ENCODE measurements at regions not wholly inside any gene's neighbourhood (a gene's known extent, or its start where the extent isn't known, plus 50 kb on each side); places are given as distances from the start of the nearest gene placed in this dataset.

GRCh38 chr6:4575714-4576113 lies 200.5 kb upstream of the CDYL start:
- no peak for TF ChIP-seq CTCF (IDR thresholded peaks at IDR 0.05 in 8 of 11, conservative IDR thresholded peaks at IDR 0.05 in 3 of 11)
- no peak for TF ChIP-seq POLR2A (IDR thresholded peaks at IDR 0.05)

Data from spleen (tissue), 7 donors.